BLaER1 (cell line): ENCODE measurements at regions not wholly inside any gene's neighbourhood (a gene's known extent, or its start where the extent isn't known, plus 50 kb on each side); places are given as distances from the start of the nearest gene placed in this dataset.

ENCODE experiments used
- H3K27ac ChIP-seq: shearing (Covaris generic); formaldehyde crosslinking; 2 replicates; pipeline ENCODE4 v1.8.1; 2022
- H3K27me3 ChIP-seq: shearing (Covaris generic); formaldehyde crosslinking; 2 replicates; pipeline ENCODE4 v1.8.1; 2022
- H3K36me3 ChIP-seq: shearing (Covaris generic); formaldehyde crosslinking; 2 replicates; pipeline ENCODE4 v1.8.1; 2022
- H3K4me1 ChIP-seq: shearing (Covaris generic); formaldehyde crosslinking; 2 replicates; pipeline ENCODE4 v1.8.1; 2022
- H3K4me2 ChIP-seq: shearing (Covaris generic); formaldehyde crosslinking; 2 replicates; pipeline ENCODE4 v1.8.1; 2022
- H3K4me3 ChIP-seq: shearing (Covaris generic); formaldehyde crosslinking; 2 replicates; pipeline ENCODE4 v1.8.1; 2022
- H3K9ac ChIP-seq: shearing (Covaris generic); formaldehyde crosslinking; 2 replicates; pipeline ENCODE4 v1.8.1; 2022
- H3K9me3 ChIP-seq: shearing (Covaris generic); formaldehyde crosslinking; 2 replicates; pipeline ENCODE4 v1.8.1; 2022
- H4K20me1 ChIP-seq: shearing (Covaris generic); formaldehyde crosslinking; 2 replicates; pipeline ENCODE4 v1.8.1; 2022
- Cebpa-rat ChIP-seq: shearing (Covaris generic); IDR thresholded peaks from 2 replicates; pipeline ENCODE4 v1.8.1; 2022

DNA sequence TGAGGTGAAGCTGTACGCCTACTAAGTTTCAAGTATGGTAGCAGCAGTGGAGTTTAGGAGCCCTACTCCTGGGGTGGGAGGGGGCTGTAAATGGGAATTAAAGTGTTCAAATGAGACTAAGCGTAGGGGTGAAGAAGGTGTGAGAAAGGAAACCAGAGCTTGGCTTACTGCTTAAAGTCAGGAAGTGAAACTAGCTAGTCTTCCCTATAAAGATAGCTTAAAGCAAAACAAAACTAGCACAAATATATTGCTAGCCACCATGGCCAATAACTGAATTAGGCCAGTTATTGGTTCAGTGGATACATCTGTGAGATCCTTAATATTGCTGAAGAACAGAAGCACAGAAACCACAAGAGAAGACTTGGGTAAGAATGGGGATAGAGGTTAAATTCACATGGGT is 492.2 kb upstream of the PKN2 start:
- Histone ChIP-seq H3K9ac (no peak overlapping the region), H4K20me1 (no peaks in the 10 kb centered on the region), H3K4me1 (peaks cover 14% of the 10 kb centered on the region), H3K27ac (0 out of 2 replicates have a peak overlapping the region, but pooled peaks have one; percentile 32), H3K4me2 (peak overlapping the region; percentile 55), H3K27me3 (no peaks in the 10 kb centered on the region), H3K4me3 (no peak overlapping the region), H3K9me3 (no peaks in the 10 kb centered on the region), H3K36me3 (no peaks in the 10 kb centered on the region)
- no peak for TF ChIP-seq Cebpa-rat

DNA sequence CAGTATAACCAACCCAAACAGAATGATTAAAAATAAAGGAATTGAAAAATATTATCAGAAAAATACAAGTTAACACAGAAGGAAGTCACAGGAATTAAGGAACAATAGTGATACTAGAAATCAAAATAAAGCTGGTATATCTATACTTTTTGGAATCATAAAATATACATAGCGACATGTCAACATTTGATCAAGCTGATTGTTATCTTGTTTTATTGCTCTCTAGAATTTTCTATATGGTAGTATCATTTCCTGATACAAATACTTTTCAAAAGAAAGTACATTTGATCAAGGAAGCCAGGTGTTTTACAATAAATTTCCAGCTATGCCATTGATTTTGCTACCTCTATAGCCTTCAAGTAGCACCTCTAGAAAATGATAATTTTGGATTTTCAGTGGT is 489.5 kb upstream of the PKN2 start:
- Histone ChIP-seq H3K36me3 (no peaks in the 10 kb centered on the region), H3K27me3 (no peaks in the 10 kb centered on the region), H3K4me3 (no peak overlapping the region), H3K9ac (no peak overlapping the region), H3K9me3 (no peaks in the 10 kb centered on the region), H3K27ac (no peak overlapping the region), H3K4me2 (no peak overlapping the region), H4K20me1 (no peaks in the 10 kb centered on the region), H3K4me1 (peaks cover 14% of the 10 kb centered on the region)
- no peak for TF ChIP-seq Cebpa-rat

GRCh38 chr1:88200545-88200944 is 483.5 kb upstream of the PKN2 start:
- no peak overlapping the region for H3K4me3 ChIP-seq
- no peak overlapping the region for H3K4me2 ChIP-seq
- H4K20me1 ChIP-seq: no peaks in the 10 kb centered on the region
- H3K36me3 ChIP-seq: no peaks in the 10 kb centered on the region
- H3K9ac ChIP-seq: no peak overlapping the region
- no peak for TF ChIP-seq Cebpa-rat
- H3K9me3 ChIP-seq: no peaks in the 10 kb centered on the region
- no peak overlapping the region for H3K27ac ChIP-seq
- H3K4me1 ChIP-seq: no peaks in the 10 kb centered on the region
- H3K27me3 ChIP-seq: no peaks in the 10 kb centered on the region

- no peak overlapping the region for H3K27ac ChIP-seq
- H4K20me1 ChIP-seq: no peaks in the 10 kb centered on the region
- TF ChIP-seq Cebpa-rat: no peak
- no peak overlapping the region for H3K9ac ChIP-seq
- no peaks in the 10 kb centered on the region for H3K27me3 ChIP-seq
- H3K9me3 ChIP-seq: no peaks in the 10 kb centered on the region
- no peaks in the 10 kb centered on the region for H3K4me1 ChIP-seq
- H3K4me3 ChIP-seq: no peak overlapping the region
- no peak overlapping the region for H3K4me2 ChIP-seq
- H3K36me3 ChIP-seq: no peaks in the 10 kb centered on the region
These were observed 480.0 kb upstream of the PKN2 start for GRCh38 chr1:88204111-88204510.

GRCh38 chr1:88204612-88205167 is 479.4 kb upstream of the PKN2 start:
- no peaks in the 10 kb centered on the region for H4K20me1 ChIP-seq
- no peak overlapping the region for H3K4me3 ChIP-seq
- H3K4me2 ChIP-seq: no peak overlapping the region
- no peaks in the 10 kb centered on the region for H3K9me3 ChIP-seq
- H3K9ac ChIP-seq: no peak overlapping the region
- no peak overlapping the region for H3K27ac ChIP-seq
- TF ChIP-seq Cebpa-rat: no peak
- H3K36me3 ChIP-seq: no peaks in the 10 kb centered on the region
- no peaks in the 10 kb centered on the region for H3K27me3 ChIP-seq
- H3K4me1 ChIP-seq: no peaks in the 10 kb centered on the region

GRCh38 chr1:88208389-88208788 is 475.7 kb upstream of the PKN2 start:
- Histone ChIP-seq H3K27me3 (no peaks in the 10 kb centered on the region), H3K36me3 (no peaks in the 10 kb centered on the region), H3K9me3 (no peaks in the 10 kb centered on the region), H3K4me2 (no peak overlapping the region), H3K4me1 (no peaks in the 10 kb centered on the region), H3K4me3 (no peak overlapping the region), H4K20me1 (no peaks in the 10 kb centered on the region), H3K27ac (no peak overlapping the region), H3K9ac (no peak overlapping the region)
- no peak for TF ChIP-seq Cebpa-rat

DNA sequence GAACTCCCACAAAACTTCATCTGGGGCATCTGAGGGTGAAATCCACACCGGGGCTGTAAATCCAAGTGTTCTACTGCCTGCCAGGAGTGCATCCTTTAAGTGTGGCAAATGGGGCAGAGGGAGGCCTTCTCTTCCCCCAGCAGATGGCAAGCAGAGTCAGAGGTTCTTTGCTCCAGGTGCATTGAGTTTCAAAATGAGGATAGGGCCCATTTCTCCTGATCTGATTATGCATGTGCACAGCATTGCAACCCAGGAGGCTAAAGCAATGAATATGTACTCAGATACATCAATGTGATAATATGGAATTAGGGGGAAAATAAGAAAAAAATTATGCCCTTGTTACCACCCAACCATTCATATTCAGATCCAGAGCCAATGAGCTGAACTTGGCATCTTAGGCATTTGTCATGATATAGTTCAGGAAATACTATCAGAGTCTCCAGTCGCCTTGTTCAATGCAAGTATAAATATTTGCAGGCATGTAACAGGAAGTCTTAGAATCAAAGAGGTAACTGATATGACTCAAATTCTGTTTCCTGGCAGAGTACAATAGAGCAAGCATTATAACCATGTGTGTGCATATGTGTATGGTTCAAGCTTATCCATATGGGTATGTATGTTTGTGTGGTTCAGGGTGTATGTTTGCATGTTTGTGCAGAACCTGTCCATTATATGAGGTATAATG is 473.8 kb upstream of the PKN2 start:
- Histone ChIP-seq H3K4me1 (no peaks in the 10 kb centered on the region), H3K27me3 (no peaks in the 10 kb centered on the region), H3K36me3 (no peaks in the 10 kb centered on the region), H3K9me3 (no peaks in the 10 kb centered on the region), H3K9ac (no peak overlapping the region), H3K27ac (no peak overlapping the region), H3K4me3 (no peak overlapping the region), H3K4me2 (no peak overlapping the region), H4K20me1 (no peaks in the 10 kb centered on the region)
- no peak for TF ChIP-seq Cebpa-rat

GRCh38 chr1:88216441-88216840 is 467.6 kb upstream of the PKN2 start:
- Histone ChIP-seq H3K9ac (no peak overlapping the region), H3K36me3 (no peaks in the 10 kb centered on the region), H4K20me1 (no peaks in the 10 kb centered on the region), H3K9me3 (no peaks in the 10 kb centered on the region), H3K27me3 (no peaks in the 10 kb centered on the region), H3K27ac (no peak overlapping the region), H3K4me3 (no peak overlapping the region), H3K4me1 (no peaks in the 10 kb centered on the region), H3K4me2 (no peak overlapping the region)
- no peak for TF ChIP-seq Cebpa-rat

DNA sequence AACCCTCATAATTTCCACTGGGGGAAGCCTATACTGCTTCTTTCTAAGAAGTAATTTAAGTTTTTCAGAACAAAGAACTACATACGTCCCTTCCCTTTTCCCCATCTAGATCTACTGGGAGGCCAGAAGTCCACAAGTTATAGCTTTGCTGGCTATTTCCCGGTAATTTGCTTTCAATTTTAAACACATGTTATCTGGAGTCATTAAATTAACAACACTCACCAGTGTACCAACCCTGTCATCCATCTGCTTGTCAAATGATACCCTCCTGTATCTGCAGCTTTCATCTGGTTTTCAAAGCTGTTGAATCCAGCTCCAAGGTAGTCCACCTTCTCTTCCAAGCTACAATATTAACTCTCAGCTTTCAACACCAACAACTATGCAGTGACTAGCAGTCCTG is 466.7 kb upstream of the PKN2 start:
- Histone ChIP-seq H3K9me3 (no peaks in the 10 kb centered on the region), H3K27me3 (no peaks in the 10 kb centered on the region), H3K9ac (no peak overlapping the region), H3K4me2 (no peak overlapping the region), H3K36me3 (no peaks in the 10 kb centered on the region), H4K20me1 (no peaks in the 10 kb centered on the region), H3K4me1 (no peaks in the 10 kb centered on the region), H3K27ac (no peak overlapping the region), H3K4me3 (no peak overlapping the region)
- TF ChIP-seq Cebpa-rat: no peak

GRCh38 chr1:88219521-88219920 is 464.6 kb upstream of the PKN2 start:
- H4K20me1 ChIP-seq: no peaks in the 10 kb centered on the region
- no peaks in the 10 kb centered on the region for H3K4me1 ChIP-seq
- no peak overlapping the region for H3K4me2 ChIP-seq
- H3K9me3 ChIP-seq: no peaks in the 10 kb centered on the region
- H3K27ac ChIP-seq: no peak overlapping the region
- H3K9ac ChIP-seq: no peak overlapping the region
- H3K4me3 ChIP-seq: no peak overlapping the region
- no peaks in the 10 kb centered on the region for H3K27me3 ChIP-seq
- no peaks in the 10 kb centered on the region for H3K36me3 ChIP-seq
- TF ChIP-seq Cebpa-rat: no peak

GRCh38 chr1:88221411-88221810 is 462.7 kb upstream of the PKN2 start:
- H3K27me3 ChIP-seq: no peaks in the 10 kb centered on the region
- no peak overlapping the region for H3K27ac ChIP-seq
- no peaks in the 10 kb centered on the region for H3K36me3 ChIP-seq
- H3K4me1 ChIP-seq: no peaks in the 10 kb centered on the region
- H4K20me1 ChIP-seq: no peaks in the 10 kb centered on the region
- no peak for TF ChIP-seq Cebpa-rat
- no peaks in the 10 kb centered on the region for H3K9me3 ChIP-seq
- no peak overlapping the region for H3K9ac ChIP-seq
- no peak overlapping the region for H3K4me3 ChIP-seq
- H3K4me2 ChIP-seq: no peak overlapping the region
